Suprapubic skin (tissue), 4 donors: ENCODE measurements at regions not wholly inside any gene's neighbourhood (a gene's known extent, or its start where the extent isn't known, plus 50 kb on each side); places are given as distances from the start of the nearest gene placed in this dataset.

ENCODE experiments used
- CTCF ChIP-seq, 2 donors: fragments of 200-600 bp in 1 of 2; fragments of 450-650 bp in 1 of 2; sonication (generic) in 1 of 2; IDR thresholded peaks; one replicate each; pipeline ENCODE4 v1.5.1; 2016 to 2019; ENCODE audit warnings: antibody characterized with exemption in 2 of 2, mild to moderate bottlenecking in 1 of 2, moderate library complexity in 1 of 2
- POLR2A ChIP-seq, 2 donors: fragments of 450-650 bp; IDR thresholded peaks; one replicate each; pipeline ENCODE4 v1.6.1; 2017; ENCODE audit warnings: antibody characterized with exemption in 2 of 2, mild to moderate bottlenecking in 2 of 2, moderate library complexity in 2 of 2
- POLR2AphosphoS5 ChIP-seq, 3 donors: sonication (generic); formaldehyde crosslinking; IDR thresholded peaks; one replicate each; pipeline ENCODE4 v1.6.1; 2017; ENCODE audit warnings: antibody characterized with exemption in 3 of 3

GRCh38 chr15:62708470-62708869 lies 334.1 kb upstream of the TPM1 start:
- no peak for TF ChIP-seq CTCF (IDR thresholded peaks at IDR 0.05)
- no peak for TF ChIP-seq POLR2A (IDR thresholded peaks at IDR 0.05)
- TF ChIP-seq POLR2AphosphoS5 (IDR thresholded peaks at IDR 0.05), result no peak
